K562 (cell line): ENCODE measurements at regions not wholly inside any gene's neighbourhood (a gene's known extent, or its start where the extent isn't known, plus 50 kb on each side); places are given as distances from the start of the nearest gene placed in this dataset.

ENCODE experiments used
- ATAC-seq: fragments of 200-7000 bp; cut with Tn5 transposase; 3 replicates; pipeline ENCODE4 v1.9.1; 2020; ENCODE audit warnings: moderate library complexity
- BruUV-seq: library from RNA; stranded (reverse); fragments of 400-500 nt; replicated peaks from 2 replicates; lab custom pipeline; 2021; lab: Mats Ljungman, UMichigan
- CTCF ChIA-PET: fragments of 300-600 bp; formaldehyde crosslinking; extraction: SDS; loops from one replicate; lab custom pipeline; 2021; ENCODE audit warnings: low intra/inter-chr PET ratio; lab: Yijun Ruan, JAX
- POLR2A ChIA-PET: fragments of 300-600, 350-650 bp; sonication (Branson Sonifier 250); formaldehyde crosslinking; extraction: SDS; loops from one replicate; lab custom pipeline; 2021; ENCODE audit warnings: antibody characterized with exemption, inconsistent platforms; lab: Yijun Ruan, JAX
- DNase-seq, 4 experiments: peaks; one replicate each; pipeline versions ENCODE4 v3.0.0 to v3.0.0-alpha.2; 2011 to 2018; ENCODE audit warnings: low spot score in 3 of 4, mixed read lengths in 3 of 4; ENCODE audit errors: extremely low read depth in 1 of 4
- FAIRE-seq: peaks from 2 replicates; lab custom pipeline; 2011; peaks lifted over from hg19 to GRCh38; lab: Jason Lieb, UNC
- H2AFZ ChIP-seq: 2 replicates; pipeline ENCODE4 v1.6.0; 2011; ENCODE audit warnings: low read depth, low read length, control low read depth, inconsistent platforms
- H3K27ac ChIP-seq: fragments of 200-600 bp; 3 replicates; pipeline ENCODE4 v1.8.0; 2011; ENCODE audit warnings: low read depth, mild to moderate bottlenecking, control low read depth, inconsistent platforms, low read length, moderate library complexity, mixed read lengths; ENCODE audit errors: extremely low read depth
- H3K27me3 ChIP-seq, 2 experiments: fragments of 300-600 bp in 1 of 2; 2 replicates in 1 of 2; 3 replicates in 1 of 2; pipeline versions ENCODE4 v1.6.0 to v1.8.0; 2011; ENCODE audit warnings: inconsistent platforms in 2 of 2, low read length in 2 of 2, mild to moderate bottlenecking in 1 of 2, mixed read lengths in 1 of 2, moderate library complexity in 1 of 2; ENCODE audit not compliant: control insufficient read depth in 2 of 2, insufficient read depth in 2 of 2
- H3K36me3 ChIP-seq: fragments of 300-600 bp; 3 replicates; pipeline ENCODE4 v1.8.0; 2011; ENCODE audit warnings: mild to moderate bottlenecking, low read length, inconsistent platforms; ENCODE audit not compliant: control insufficient read depth, insufficient read depth
- H3K4me1 ChIP-seq, 2 experiments: fragments of 200-600 bp in 1 of 2; replicated peaks in 1 of 2; 2 replicates in 1 of 2; 3 replicates in 1 of 2; pipeline versions ENCODE4 v1.5.1 to v1.8.0; 2011; ENCODE audit warnings: inconsistent platforms in 2 of 2, low read length in 2 of 2, mild to moderate bottlenecking in 1 of 2, mixed read lengths in 1 of 2, moderate library complexity in 1 of 2; ENCODE audit not compliant: control insufficient read depth in 2 of 2, insufficient read depth in 2 of 2
- H3K4me2 ChIP-seq: 2 replicates; pipeline ENCODE4 v1.6.1; 2011; ENCODE audit warnings: low read length, control low read depth, inconsistent platforms, mixed read lengths; ENCODE audit not compliant: insufficient read depth
- H3K4me3 ChIP-seq: fragments of 200-600 bp; sonication (generic), shearing (Covaris generic); 2 replicates; pipeline ENCODE4 v1.5.1; 2016; ENCODE audit warnings: control low read depth, inconsistent platforms
- H3K79me2 ChIP-seq: fragments of 200-600 bp; 3 replicates; pipeline ENCODE4 v1.8.0; 2011; ENCODE audit warnings: low read length, inconsistent platforms; ENCODE audit not compliant: control insufficient read depth, insufficient read depth
- H3K9ac ChIP-seq, 2 experiments: 2 replicates each; pipeline versions ENCODE4 v1.6.0 to v1.6.1; 2011; ENCODE audit warnings: low read depth in 2 of 2, low read length in 2 of 2, control low read depth in 1 of 2, inconsistent platforms in 1 of 2, mild to moderate bottlenecking in 1 of 2, mixed read lengths in 1 of 2; ENCODE audit not compliant: insufficient read depth in 1 of 2
- H3K9me1 ChIP-seq: one replicate; pipeline ENCODE4 v1.6.0; 2011; ENCODE audit warnings: inconsistent platforms, mild to moderate bottlenecking, low read length, moderate library complexity; ENCODE audit not compliant: control insufficient read depth, insufficient read depth
- H3K9me3 ChIP-seq: replicated peaks from 2 replicates; pipeline ENCODE4 v1.5.1; 2011; ENCODE audit warnings: low read depth, low read length, inconsistent platforms; ENCODE audit not compliant: control insufficient read depth, insufficient read depth
- H4K20me1 ChIP-seq: replicated peaks from 2 replicates; pipeline ENCODE4 v1.6.1; 2011; ENCODE audit warnings: low read length, inconsistent platforms, mixed read lengths; ENCODE audit not compliant: control insufficient read depth, insufficient read depth
- YBX1 ChIP-seq: fragments of 450-650 bp; IDR thresholded peaks from 2 replicates; pipeline ENCODE4 v1.7.1; 2016; ENCODE audit warnings: mild to moderate bottlenecking
- ZNF121 ChIP-seq: sonication (generic); formaldehyde crosslinking; conservative IDR thresholded peaks from 2 replicates; pipeline ENCODE4 v1.8.0; 2022; ENCODE audit warnings: missing genetic modification reagents
- ZNF592 ChIP-seq: fragments of 450-650 bp; IDR thresholded peaks from 2 replicates; pipeline ENCODE4 v1.6.1; 2017; ENCODE audit warnings: antibody characterized with exemption, mild to moderate bottlenecking
- ZNF778 ChIP-seq: fragments of 450-650 bp; formaldehyde crosslinking; IDR thresholded peaks from 2 replicates; pipeline ENCODE4 v1.4.0; 2020; ENCODE audit warnings: mild to moderate bottlenecking, moderate library complexity
- WGBS: fragments of 100-300 bp; shearing (Covaris generic); methylation state at CpG from one replicate; pipeline ENCODE4 v1.1.6; 2016; ENCODE audit warnings: low coverage, mixed read lengths; ENCODE audit not compliant: insufficient coverage; ENCODE audit errors: missing lambda C conversion rate; 5-methylcytosine and 5-hydroxymethylcytosine counted together
- in situ Hi-C: fragments of 300-500 bp; cut with MboI; formaldehyde crosslinking; loops from 4 replicates; pipeline ENCODE4 v1.15.0; 2018; ENCODE audit warnings: inconsistent platforms, mixed read lengths
- intact Hi-C: fragments of 100-400 bp; cut with micrococcal nuclease; formaldehyde crosslinking; loops from 2 replicates; pipeline ENCODE4 v1.14.2; 2022

DNA sequence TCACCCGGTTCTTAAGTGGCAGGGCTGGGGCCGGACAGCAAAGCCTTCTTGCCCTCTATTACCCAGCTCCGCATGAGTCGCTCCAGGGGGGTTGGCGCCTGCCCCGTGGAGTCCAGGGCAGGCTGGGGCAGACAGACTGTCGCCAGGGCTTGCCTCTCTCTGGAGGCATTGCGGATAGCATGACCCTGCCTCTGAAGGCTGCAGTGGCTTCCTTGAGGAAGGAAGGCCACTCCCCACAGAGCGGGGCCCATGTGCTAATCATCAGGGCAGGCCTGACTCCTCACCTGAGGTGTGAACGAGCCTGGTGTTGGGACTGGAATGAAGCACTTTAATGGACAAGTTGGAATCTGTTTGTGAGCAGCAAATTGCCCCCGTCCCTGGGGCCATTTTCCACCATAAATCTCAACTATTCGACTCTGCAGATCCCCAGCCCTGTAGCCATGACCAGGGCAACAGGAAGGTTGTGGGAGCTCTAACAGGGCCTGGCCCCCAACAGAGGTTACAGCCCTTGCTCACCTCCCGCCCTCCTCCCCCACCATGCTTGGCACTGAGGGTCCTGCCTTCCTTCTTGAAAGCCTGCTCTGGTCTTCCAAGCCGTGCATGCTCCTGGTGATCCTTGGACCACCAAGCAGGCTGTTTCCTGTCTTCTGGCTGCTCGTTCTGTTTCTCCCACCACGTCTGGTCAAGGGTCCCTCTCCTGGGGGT, 144.9 kb upstream of the HAAO start (continued):
- TF ChIP-seq ZNF592 (peak; percentile 62), YBX1 (no peak)

GRCh38 chr2:42935692-42936671, 143.6 kb upstream of the HAAO start:
- 0 out of 2 replicates have a peak overlapping the region, but pooled peaks have one; percentile 14 for H2AFZ ChIP-seq
- H3K4me1 ChIP-seq: peaks cover 15 to 51% of the 10 kb centered on the region in 2 experiments
- no peak for FAIRE-seq
- ATAC-seq: no peak
- POLR2A ChIA-PET: interaction anchor here (0.6 to 1.0 kb wide), 3 partner anchors 14 to 289 kb away, joined by 3 read pairs; no protein-coding TSS in a partner anchor
- CTCF ChIA-PET: no interaction called here
- peak overlapping the region in 1 of 2 experiments; percentile 50; a peak in 1 of 4 replicates for H3K9ac ChIP-seq
- H3K4me3 ChIP-seq: no peak overlapping the region
- H3K9me1 ChIP-seq: no peaks in the 10 kb centered on the region
- WGBS: 60% methylated on average over 13 of the region's 13 CpGs
- H4K20me1 ChIP-seq: no peaks in the 10 kb centered on the region
- no TSS peak for BruUV-seq
- H3K27me3 ChIP-seq: no peaks in the 10 kb centered on the region
- H3K9me3 ChIP-seq: no peaks in the 10 kb centered on the region
- in situ Hi-C loops: no loop called here
- 0 out of 2 replicates have a peak, but pooled peaks have one; percentile 5 for TF ChIP-seq ZNF121 (CRISPR knock-in tag)
- TF ChIP-seq ZNF778 (CRISPR knock-in tag): no peak
- TF ChIP-seq, all 486 proteins: peak for 1
- Histone ChIP-seq H3K79me2 (no peaks in the 10 kb centered on the region), H3K4me2 (no peak overlapping the region), H3K27ac (no peak overlapping the region), H3K36me3 (no peaks in the 10 kb centered on the region)
- DNase-seq: no peak
- intact Hi-C loops: no loop called here
